ENCODE measurements at regions not wholly inside any gene's neighbourhood (a gene's known extent, or its start where the extent isn't known, plus 50 kb on each side); places are given as distances from the start of the nearest gene placed in this dataset.

GRCh38 chr2:200743042-200743676 is 68.6 kb upstream of the BZW1 start:
- in situ Hi-C loops (cut with MboI): no loop called here
- Histone ChIP-seq H3K27me3 (replicated peaks; ENCODE audit: insufficient read depth) (no peaks in the 10 kb centered on the region), H3F3A (ENCODE audit: insufficient read depth) (peaks cover 7% of the 10 kb centered on the region; the same call in 1 of the 2 replicates), H3K9me3 (ENCODE audit: low read depth) (no peaks in the 10 kb centered on the region), H4K20me1 (ENCODE audit: insufficient read depth) (no peaks in the 10 kb centered on the region), H3K36me3 (ENCODE audit: low read depth) (no peaks in the 10 kb centered on the region), H3K79me2 (ENCODE audit: insufficient read depth) (no peaks in the 10 kb centered on the region), H3K27ac (no peak overlapping the region), H3K4me3 (no peak overlapping the region), H3K9ac (no peak overlapping the region), H3K4me2 (ENCODE audit: unreplicated experiment) (no peak overlapping the region), H3K9me2 (ENCODE audit: insufficient read depth) (no peaks in the 10 kb centered on the region), H2AFZ (no peak overlapping the region), H3K4me1 (ENCODE audit: insufficient read depth) (peaks cover 15% of the 10 kb centered on the region)
- no peak for TF ChIP-seq EZH2phosphoT487 (IDR thresholded peaks at IDR 0.05; ENCODE audit: insufficient read depth, low read depth)
- no peak for DNase-seq
- WGBS, 2 experiments (ENCODE audit: low coverage in 1 of 2, low lambda C conversion rate in 2 of 2, missing lambda C conversion rate in 2 of 2): 47 to 55% methylated on average over 10 of the region's 10 CpGs

DNA sequence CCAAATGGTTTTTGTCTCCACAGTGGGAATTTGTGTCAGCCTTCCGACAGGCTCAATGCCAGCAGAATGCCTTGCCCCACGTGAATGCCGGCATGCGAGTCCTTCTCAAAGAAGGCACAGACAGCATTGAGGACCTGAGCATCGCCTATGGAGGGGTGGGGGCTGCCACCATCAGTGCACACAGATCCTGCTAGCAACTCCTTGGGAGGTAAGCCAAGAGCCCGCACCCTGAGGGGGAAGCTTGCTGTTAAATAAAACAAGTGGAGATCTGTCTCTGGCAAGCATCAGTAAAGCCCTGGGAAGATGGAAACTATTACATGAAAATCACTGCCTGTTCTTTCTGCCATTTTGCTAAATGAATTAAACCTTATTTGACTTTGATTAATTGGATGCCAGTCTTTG is 67.5 kb upstream of the BZW1 start:
- H3K9ac ChIP-seq: no peak overlapping the region
- in situ Hi-C loops (cut with MboI): no loop called here
- no peak for TF ChIP-seq EZH2 (IDR thresholded peaks at IDR 0.05; ENCODE audit: insufficient read depth, poor library complexity, severe bottlenecking)
- no peak for TF ChIP-seq EZH2phosphoT487 (IDR thresholded peaks at IDR 0.05; ENCODE audit: insufficient read depth, low read depth)
- H3K4me1 ChIP-seq (ENCODE audit: insufficient read depth): peaks cover 15% of the 10 kb centered on the region
- no peak overlapping the region for H3K27ac ChIP-seq
- H3K79me2 ChIP-seq (ENCODE audit: insufficient read depth): no peaks in the 10 kb centered on the region
- H3K9me3 ChIP-seq (ENCODE audit: low read depth): no peaks in the 10 kb centered on the region
- no peaks in the 10 kb centered on the region for H3K36me3 ChIP-seq (ENCODE audit: low read depth)
- H3K9me2 ChIP-seq (ENCODE audit: insufficient read depth): no peaks in the 10 kb centered on the region
- peaks cover 7% of the 10 kb centered on the region; the same call in 1 of the 2 replicates for H3F3A ChIP-seq (ENCODE audit: insufficient read depth)
- H3K27me3 ChIP-seq (replicated peaks; ENCODE audit: insufficient read depth): no peaks in the 10 kb centered on the region
- no peak for DNase-seq
- no peak overlapping the region for H2AFZ ChIP-seq
- WGBS, 2 experiments (ENCODE audit: low coverage in 1 of 2, low lambda C conversion rate in 2 of 2, missing lambda C conversion rate in 2 of 2): 48 to 49% methylated on average over 6 of the region's 6 CpGs
- no peaks in the 10 kb centered on the region for H4K20me1 ChIP-seq (ENCODE audit: insufficient read depth)
- no peak overlapping the region for H3K4me3 ChIP-seq
- no peak overlapping the region for H3K4me2 ChIP-seq (ENCODE audit: unreplicated experiment)

DNA sequence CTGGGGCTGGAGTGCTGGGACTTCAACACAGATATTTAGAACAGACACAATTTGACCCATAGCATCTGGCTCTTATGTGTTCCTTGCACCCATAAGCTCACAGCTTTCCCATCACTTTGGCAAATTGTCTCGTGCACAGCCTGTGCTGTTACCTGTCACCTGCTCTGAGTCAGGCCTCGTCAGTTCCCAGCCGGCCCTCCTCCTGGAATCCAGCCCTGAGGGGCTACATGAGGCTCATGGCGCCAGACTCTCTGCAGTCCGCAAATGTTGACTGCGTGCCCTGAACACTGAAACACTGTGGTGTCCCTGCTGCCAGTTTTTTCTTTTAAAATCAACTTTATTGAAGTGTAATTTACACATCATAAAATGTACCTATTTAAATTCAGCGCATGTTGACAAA is 65.4 kb upstream of the BZW1 start:
- H3K9me3 ChIP-seq (ENCODE audit: low read depth): no peaks in the 10 kb centered on the region
- no peaks in the 10 kb centered on the region for H4K20me1 ChIP-seq (ENCODE audit: insufficient read depth)
- no peak overlapping the region for H3K9ac ChIP-seq
- H3K4me1 ChIP-seq (ENCODE audit: insufficient read depth): peaks cover 14% of the 10 kb centered on the region
- 93 to 95% methylated on average over 7 of the region's 7 CpGs for WGBS, 2 experiments (ENCODE audit: low coverage in 1 of 2, low lambda C conversion rate in 2 of 2, missing lambda C conversion rate in 2 of 2)
- H3F3A ChIP-seq (ENCODE audit: insufficient read depth): peaks cover 7% of the 10 kb centered on the region; the same call in 1 of the 2 replicates
- H2AFZ ChIP-seq: no peak overlapping the region
- H3K27ac ChIP-seq: no peak overlapping the region
- no peaks in the 10 kb centered on the region for H3K36me3 ChIP-seq (ENCODE audit: low read depth)
- H3K4me2 ChIP-seq (ENCODE audit: unreplicated experiment): no peak overlapping the region
- no peaks in the 10 kb centered on the region for H3K9me2 ChIP-seq (ENCODE audit: insufficient read depth)
- H3K79me2 ChIP-seq (ENCODE audit: insufficient read depth): no peaks in the 10 kb centered on the region
- TF ChIP-seq EZH2phosphoT487 (IDR thresholded peaks at IDR 0.05; ENCODE audit: insufficient read depth, low read depth) (no peak), EZH2 (IDR thresholded peaks at IDR 0.05; ENCODE audit: insufficient read depth, poor library complexity, severe bottlenecking) (no peak)
- H3K4me3 ChIP-seq: no peak overlapping the region
- in situ Hi-C loops (cut with MboI): no loop called here
- H3K27me3 ChIP-seq (replicated peaks; ENCODE audit: insufficient read depth): no peaks in the 10 kb centered on the region
- no peak for DNase-seq

- TF ChIP-seq EZH2 (IDR thresholded peaks at IDR 0.05; ENCODE audit: insufficient read depth, poor library complexity, severe bottlenecking) (no peak), EZH2phosphoT487 (IDR thresholded peaks at IDR 0.05; ENCODE audit: insufficient read depth, low read depth) (no peak)
- Histone ChIP-seq H3K4me1 (ENCODE audit: insufficient read depth) (no peaks in the 10 kb centered on the region), H2AFZ (no peak overlapping the region), H3K4me2 (ENCODE audit: unreplicated experiment) (no peak overlapping the region), H3K4me3 (no peak overlapping the region), H3K27me3 (replicated peaks; ENCODE audit: insufficient read depth) (no peaks in the 10 kb centered on the region), H3K9me2 (ENCODE audit: insufficient read depth) (no peaks in the 10 kb centered on the region), H3K9me3 (ENCODE audit: low read depth) (no peaks in the 10 kb centered on the region), H3K9ac (no peak overlapping the region), H4K20me1 (ENCODE audit: insufficient read depth) (no peaks in the 10 kb centered on the region), H3K36me3 (ENCODE audit: low read depth) (no peaks in the 10 kb centered on the region), H3K27ac (no peak overlapping the region), H3F3A (ENCODE audit: insufficient read depth) (no peaks in the 10 kb centered on the region), H3K79me2 (ENCODE audit: insufficient read depth) (no peaks in the 10 kb centered on the region)
- DNase-seq: no peak
- 85 to 87% methylated on average over 16 of the region's 16 CpGs for WGBS, 2 experiments (ENCODE audit: low coverage in 1 of 2, low lambda C conversion rate in 2 of 2, missing lambda C conversion rate in 2 of 2)
- in situ Hi-C loops (cut with MboI): no loop called here
These were observed 63.8 kb upstream of the BZW1 start for GRCh38 chr2:200747668-200748618.

Data from GM23248 (cell line).